ENCODE measurements at regions not wholly inside any gene's neighbourhood (a gene's known extent, or its start where the extent isn't known, plus 50 kb on each side); places are given as distances from the start of the nearest gene placed in this dataset.

GRCh38 chr3:178082326-178082906 is 453.8 kb upstream of the KCNMB2 start:
- TF ChIP-seq EP300 (IDR thresholded peaks at IDR 0.05; ENCODE audit: borderline replicate concordance in 1 of 2, low read depth in 2 of 2, low read length in 2 of 2) (no peak), CTCF (IDR thresholded peaks at IDR 0.05; ENCODE audit: control extremely low read depth in 1 of 3, insufficient read depth in 1 of 3, low read depth in 1 of 3, low read length in 3 of 3) (no peak)
